Activated CD8-positive, alpha-beta memory T cell treated with anti-CD3 and anti-CD28 coated beads, Interleukin-2, amount 50 U/mL, for 48 hours (primary cell): ENCODE measurements at regions not wholly inside any gene's neighbourhood (a gene's known extent, or its start where the extent isn't known, plus 50 kb on each side); places are given as distances from the start of the nearest gene placed in this dataset.
"Not testable (repeated sequence)": the region's sequence is repeated elsewhere in the genome, so short reads cannot be mapped to it uniquely, and the experiment has no call there.

Source experiments
- DNase-seq: peaks from one replicate; pipeline ENCODE4 v3.0.0-alpha.2; 2020

DNA sequence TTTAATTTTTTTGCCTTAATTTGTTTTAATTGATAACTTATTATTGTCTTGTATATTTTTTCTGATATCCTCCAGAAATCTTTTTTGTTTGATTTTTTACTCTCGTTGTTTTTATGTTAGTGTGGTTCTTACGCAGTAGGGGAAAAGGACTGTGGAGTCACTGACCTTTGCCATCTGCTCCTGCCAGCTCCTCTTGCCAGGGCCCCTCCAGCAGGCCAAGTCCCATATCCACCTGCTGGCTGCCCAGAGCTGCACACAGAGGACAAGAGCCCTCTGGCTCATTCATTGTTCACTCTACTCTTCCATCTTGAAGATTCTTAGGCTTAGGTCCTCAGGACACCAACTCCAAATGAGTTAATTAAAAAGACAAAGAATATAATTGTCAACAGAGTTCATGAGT lies 316.4 kb upstream of the DUSP10 start:
- no peak for DNase-seq

DNA sequence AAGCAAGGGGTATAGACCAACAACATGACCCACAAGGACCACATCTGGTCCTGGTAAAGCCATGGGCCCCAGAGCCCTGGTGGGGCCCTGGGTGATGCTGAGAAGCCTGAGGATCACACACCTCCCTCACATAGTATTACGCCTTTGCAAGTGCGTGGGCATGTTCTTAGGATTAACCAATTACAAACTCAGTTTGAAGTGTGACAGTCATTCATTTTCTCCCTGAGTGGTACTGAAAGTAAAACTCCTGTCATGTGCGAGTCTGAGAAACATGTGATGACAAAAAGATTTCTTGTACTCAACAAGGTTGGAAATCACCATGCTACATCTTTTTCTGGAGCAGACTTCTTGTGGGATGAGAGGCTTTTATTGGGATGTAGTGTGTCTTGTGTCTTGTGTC lies 315.3 kb upstream of the DUSP10 start:
- no peak for DNase-seq

DNA sequence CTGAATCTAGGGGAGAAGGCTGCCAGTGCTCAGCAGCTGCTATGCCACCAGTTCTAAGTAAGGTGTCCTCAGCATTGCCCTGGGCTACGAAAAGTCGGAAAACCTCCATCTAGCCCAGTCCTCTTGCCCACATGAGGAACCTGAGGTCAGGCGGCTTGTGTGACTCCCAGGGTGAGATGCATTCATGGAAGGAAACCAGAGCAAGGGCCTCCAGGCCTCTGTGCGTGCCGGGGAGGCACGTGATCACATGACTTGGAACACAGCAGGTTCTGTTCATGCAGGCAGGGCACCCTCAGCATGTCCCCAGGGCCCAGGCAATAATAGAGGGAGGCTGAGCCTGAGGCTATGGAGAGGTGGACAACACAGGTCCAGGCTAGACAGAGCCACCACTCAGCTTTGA lies 312.5 kb upstream of the DUSP10 start:
- no peak for DNase-seq

GRCh38 chr1:222053790-222054294 lies 312.0 kb upstream of the DUSP10 start:
- DNase-seq: no peak

GRCh38 chr1:222051311-222051710 lies 309.4 kb upstream of the DUSP10 start:
- not testable (repeated sequence) for DNase-seq

- not testable (repeated sequence) for DNase-seq
Measured at GRCh38 chr1:222049661-222050060, 307.8 kb upstream of the DUSP10 start.

DNA sequence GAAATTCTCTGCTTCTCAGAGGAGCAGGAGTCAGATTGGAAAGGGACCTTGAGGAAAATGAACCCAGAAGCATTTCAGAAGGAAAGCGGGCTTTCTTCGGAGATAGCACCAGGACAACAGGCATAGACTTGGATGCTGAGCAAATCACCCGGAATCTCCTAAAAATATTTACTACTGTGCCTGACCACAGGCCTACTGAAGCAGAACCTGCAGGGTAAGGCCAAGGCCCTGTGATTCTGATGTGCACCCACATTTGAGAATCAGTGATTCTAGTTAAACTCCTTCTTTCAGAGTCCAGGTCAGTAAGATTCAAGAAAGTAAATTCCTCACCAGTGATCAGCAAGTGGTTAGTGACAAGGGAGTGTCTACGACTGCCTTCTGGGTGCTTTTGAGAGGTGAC lies 307.3 kb upstream of the DUSP10 start:
- DNase-seq: no peak

DNA sequence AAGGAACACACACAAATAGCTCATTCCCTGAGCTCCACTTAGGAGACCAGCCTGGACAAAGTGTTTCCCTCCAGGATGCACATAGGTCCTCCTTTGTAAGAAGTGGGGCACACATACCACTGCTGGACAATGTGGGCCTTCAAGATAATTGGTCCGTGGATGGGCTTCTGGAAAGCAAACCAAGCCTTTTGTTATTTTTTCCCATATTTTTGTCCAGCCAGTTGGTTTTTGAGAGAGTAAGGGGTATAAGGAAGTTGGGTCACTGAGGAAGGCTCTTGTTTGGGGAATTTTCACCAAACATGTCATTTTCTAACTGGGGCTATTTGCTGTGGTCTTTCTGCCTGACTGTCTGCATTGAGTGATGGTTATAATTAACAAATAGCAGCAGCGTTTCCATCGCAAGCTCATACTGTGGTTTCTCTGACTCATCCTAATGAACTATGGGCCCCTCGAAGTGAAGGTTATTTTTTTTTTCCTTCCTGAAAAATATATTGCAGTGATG lies 306.3 kb upstream of the DUSP10 start:
- no peak for DNase-seq

DNA sequence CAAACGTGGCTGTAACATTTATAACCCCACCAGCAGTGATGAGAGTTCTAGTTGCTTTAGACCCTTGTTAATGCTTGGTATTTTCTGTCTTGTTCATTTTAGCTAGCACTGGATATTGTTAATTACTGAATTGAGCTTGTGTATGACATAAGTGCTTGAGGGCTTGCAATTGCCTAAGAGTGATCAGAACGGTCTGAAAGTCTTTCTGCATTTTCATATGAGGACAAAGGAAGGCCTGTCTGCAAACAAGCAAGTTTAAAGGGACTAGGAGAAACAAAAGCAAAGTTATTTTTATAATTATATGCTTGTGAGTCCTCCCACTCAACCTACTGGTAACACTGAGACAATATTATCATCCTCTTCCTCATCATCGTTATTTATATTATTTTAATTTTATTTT lies 305.5 kb upstream of the DUSP10 start:
- DNase-seq: no peak

- no peak for DNase-seq
Measured at GRCh38 chr1:222046684-222047263, 304.9 kb upstream of the DUSP10 start.

DNA sequence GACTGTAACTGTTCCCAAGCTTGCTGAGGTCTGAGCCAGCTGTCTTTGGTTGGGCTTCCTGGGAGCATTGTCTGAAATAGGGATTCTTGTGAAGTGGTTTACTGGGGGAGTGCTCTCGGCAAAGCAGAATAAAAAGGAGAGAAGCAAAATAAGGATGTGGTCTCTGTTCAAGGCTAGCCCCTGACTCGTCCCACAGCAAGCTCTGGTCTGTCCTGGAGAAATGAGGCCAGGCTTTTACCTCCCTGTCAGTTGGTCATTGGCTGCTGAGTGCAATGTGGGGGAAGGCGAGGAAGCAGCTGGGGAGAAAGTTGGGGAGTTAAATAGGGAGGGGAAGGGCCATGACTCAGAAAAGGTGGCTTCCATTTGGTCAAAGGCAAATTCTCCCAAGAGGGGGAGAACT lies 303.9 kb upstream of the DUSP10 start:
- DNase-seq: no peak

- no peak for DNase-seq
Measured at GRCh38 chr1:222045236-222045635, 303.3 kb upstream of the DUSP10 start.

- DNase-seq: no peak
Measured at GRCh38 chr1:222043444-222044292, 301.8 kb upstream of the DUSP10 start.

GRCh38 chr1:222042120-222042519 lies 300.2 kb upstream of the DUSP10 start:
- no peak for DNase-seq

- DNase-seq: no peak
Measured at GRCh38 chr1:222040955-222041354, 299.1 kb upstream of the DUSP10 start.

GRCh38 chr1:222040121-222040805 lies 298.4 kb upstream of the DUSP10 start:
- no peak for DNase-seq

DNA sequence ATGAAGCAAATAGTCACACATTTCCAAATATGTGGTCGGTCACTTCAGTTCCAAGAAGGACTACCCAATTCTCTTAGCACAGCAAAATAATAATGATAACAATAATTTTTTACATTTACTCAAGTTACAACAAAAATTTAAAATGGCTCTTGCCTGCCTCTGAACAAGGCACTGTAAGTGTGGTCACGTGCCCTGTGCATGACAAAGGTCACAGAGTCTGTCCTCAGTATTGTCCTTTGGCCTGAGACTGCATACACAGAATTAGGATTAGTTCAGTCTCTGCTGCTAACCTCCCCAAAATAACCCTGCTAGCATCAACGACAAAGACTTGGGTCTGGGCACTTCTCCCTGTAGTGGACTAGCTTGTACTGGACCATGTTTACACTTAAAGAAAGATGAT lies 297.1 kb upstream of the DUSP10 start:
- DNase-seq: no peak

DNA sequence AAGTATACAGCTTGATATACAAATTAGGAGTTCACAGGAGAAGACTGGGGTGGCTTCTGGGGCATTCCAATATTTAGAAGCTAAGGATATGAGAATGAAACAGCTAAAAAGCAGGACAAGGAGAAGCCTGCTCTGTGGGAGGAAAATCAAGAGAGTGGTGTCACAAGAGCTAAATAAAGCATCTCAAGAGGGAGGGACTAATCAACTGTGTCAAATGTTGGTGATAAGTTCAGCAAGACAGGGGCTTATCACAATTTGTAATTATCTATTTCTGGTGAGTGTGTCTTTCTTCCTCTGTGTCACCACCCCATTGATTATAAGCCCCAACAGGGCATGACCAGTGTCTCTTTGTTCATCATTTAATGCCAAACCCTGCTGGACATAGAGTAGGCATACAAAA lies 295.8 kb upstream of the DUSP10 start:
- DNase-seq: no peak

DNA sequence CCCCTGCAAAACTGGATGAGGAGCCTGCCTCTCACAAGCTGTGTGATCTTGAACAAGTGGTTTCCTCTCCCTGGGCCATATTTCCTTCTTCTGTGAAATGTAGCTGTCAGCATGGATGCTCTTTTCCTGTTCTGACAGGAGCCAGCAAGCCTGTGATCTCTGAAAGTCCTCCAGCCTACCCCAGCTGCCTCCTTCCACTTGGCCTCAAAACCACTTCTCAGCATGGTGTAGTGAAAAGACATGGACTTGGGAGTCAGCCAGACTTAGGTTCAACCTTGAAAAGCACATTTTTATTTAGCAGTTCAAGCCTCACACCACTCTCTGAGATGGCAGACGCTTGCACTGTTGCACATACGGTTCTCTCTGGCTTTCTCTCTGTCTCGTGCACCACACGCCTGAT lies 292.9 kb upstream of the DUSP10 start:
- DNase-seq: no peak

GRCh38 chr1:222033450-222033849 lies 291.6 kb upstream of the DUSP10 start:
- DNase-seq: no peak

- DNase-seq: no peak
Measured at GRCh38 chr1:222031318-222031717, 289.4 kb upstream of the DUSP10 start.

DNA sequence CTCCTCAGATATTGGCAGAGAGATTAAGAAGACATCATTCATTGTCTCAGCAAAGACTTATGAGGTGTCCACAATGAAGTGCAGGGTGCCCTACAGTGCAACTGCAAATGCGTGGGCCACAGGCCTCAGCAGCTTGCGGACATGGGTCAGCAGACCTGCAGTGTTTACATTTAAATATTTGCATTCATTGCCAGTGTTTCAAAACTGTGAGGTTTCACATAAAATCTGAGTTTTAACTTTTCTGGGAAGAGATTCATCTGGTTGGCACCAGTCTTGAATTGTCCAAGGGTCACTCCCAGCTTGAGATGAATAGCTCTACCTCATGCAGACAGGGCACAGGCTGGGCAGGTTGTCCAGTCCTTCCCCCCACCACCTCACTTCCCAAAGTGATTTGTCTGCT lies 286.8 kb upstream of the DUSP10 start:
- no peak for DNase-seq

DNA sequence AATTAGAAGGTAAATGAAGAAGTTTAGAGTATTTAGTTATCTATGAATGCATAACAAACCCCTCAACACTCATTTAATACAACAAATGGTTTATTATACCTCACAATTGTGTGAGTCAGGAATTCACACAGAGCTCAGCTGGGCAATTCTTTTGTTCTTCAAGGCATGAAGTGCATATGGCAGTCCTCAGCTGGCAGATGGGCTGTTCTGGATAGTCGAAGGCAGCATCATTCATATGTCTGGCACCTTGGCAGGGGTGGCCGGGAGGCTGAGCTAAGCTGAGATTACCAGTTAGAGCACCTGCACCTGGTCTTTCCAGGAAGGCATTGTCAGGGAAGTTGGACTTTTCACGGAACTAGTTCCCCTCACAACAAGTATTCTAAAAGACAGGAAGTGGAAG lies 286.2 kb upstream of the DUSP10 start:
- no peak for DNase-seq

DNA sequence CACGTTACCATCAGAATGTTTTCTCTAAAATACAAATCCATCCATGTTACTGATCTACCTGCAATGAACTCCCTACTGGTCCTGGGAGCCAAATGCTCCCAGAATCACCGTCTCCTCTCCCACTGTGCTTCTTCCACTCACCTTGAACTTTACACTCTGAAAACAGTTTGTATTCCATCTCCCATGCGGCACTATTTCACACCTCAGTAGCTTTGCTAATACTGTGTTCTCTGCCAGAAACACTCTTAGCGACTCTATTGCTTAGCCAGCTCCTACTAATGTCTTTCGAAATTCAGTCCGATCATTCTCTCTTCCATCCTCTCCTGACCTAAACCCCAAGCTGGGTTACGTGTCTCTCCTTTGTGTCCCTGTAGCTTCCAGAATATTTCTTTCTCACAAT lies 284.4 kb upstream of the DUSP10 start:
- no peak for DNase-seq
